ENCODE measurements at regions not wholly inside any gene's neighbourhood (a gene's known extent, or its start where the extent isn't known, plus 50 kb on each side); places are given as distances from the start of the nearest gene placed in this dataset.

GRCh38 chr12:20220339-20220738 is 148.0 kb upstream of the PDE3A start:
- no peak for DNase-seq

- no peak for DNase-seq
Measured at GRCh38 chr12:20232931-20233675, 135.2 kb upstream of the PDE3A start.

- DNase-seq = no peak
Measured at GRCh38 chr12:20234474-20234873, 133.9 kb upstream of the PDE3A start.

- DNase-seq = no peak
Measured at GRCh38 chr12:20237091-20237490, 131.2 kb upstream of the PDE3A start.

GRCh38 chr12:20245491-20245890 is 122.8 kb upstream of the PDE3A start:
- DNase-seq = no peak

- DNase-seq = no peak
Measured at GRCh38 chr12:20248646-20249045, 119.7 kb upstream of the PDE3A start.

- DNase-seq = no peak
Measured at GRCh38 chr12:20250761-20251160, 117.6 kb upstream of the PDE3A start.

GRCh38 chr12:20257311-20257710 is 111.0 kb upstream of the PDE3A start:
- DNase-seq = no peak

GRCh38 chr12:20259786-20260185 is 108.6 kb upstream of the PDE3A start:
- DNase-seq = no peak

- DNase-seq = no peak
Measured at GRCh38 chr12:20260851-20261250, 107.5 kb upstream of the PDE3A start.

- DNase-seq = no peak
Measured at GRCh38 chr12:20262119-20262518, 106.2 kb upstream of the PDE3A start.

GRCh38 chr12:20264026-20264425 is 104.3 kb upstream of the PDE3A start:
- DNase-seq = no peak

GRCh38 chr12:20264608-20265114 is 103.7 kb upstream of the PDE3A start:
- no peak for DNase-seq

- no peak for DNase-seq
Measured at GRCh38 chr12:20268121-20268732, 100.1 kb upstream of the PDE3A start.

- no peak for DNase-seq
Measured at GRCh38 chr12:20268771-20269170, 99.6 kb upstream of the PDE3A start.

GRCh38 chr12:20269337-20270067 is 98.8 kb upstream of the PDE3A start:
- DNase-seq = no peak

- DNase-seq = no peak
Measured at GRCh38 chr12:20270557-20270956, 97.8 kb upstream of the PDE3A start.

- DNase-seq = no peak
Measured at GRCh38 chr12:20272161-20272560, 96.2 kb upstream of the PDE3A start.

GRCh38 chr12:20272801-20273200 is 95.5 kb upstream of the PDE3A start:
- no peak for DNase-seq

- DNase-seq = no peak
Measured at GRCh38 chr12:20274008-20274407, 94.3 kb upstream of the PDE3A start.

GRCh38 chr12:20278276-20278675 is 90.1 kb upstream of the PDE3A start:
- no peak for DNase-seq

GRCh38 chr12:20280515-20280914 is 87.8 kb upstream of the PDE3A start:
- DNase-seq = no peak

GRCh38 chr12:20282401-20282800 is 85.9 kb upstream of the PDE3A start:
- DNase-seq = no peak

GRCh38 chr12:20283482-20283881 is 84.9 kb upstream of the PDE3A start:
- no peak for DNase-seq

All from NCI-H748 treated with DMSO at 0.1 percent for 48 hours (cell line).